ENCODE measurements at regions not wholly inside any gene's neighbourhood (a gene's known extent, or its start where the extent isn't known, plus 50 kb on each side); places are given as distances from the start of the nearest gene placed in this dataset.

DNA sequence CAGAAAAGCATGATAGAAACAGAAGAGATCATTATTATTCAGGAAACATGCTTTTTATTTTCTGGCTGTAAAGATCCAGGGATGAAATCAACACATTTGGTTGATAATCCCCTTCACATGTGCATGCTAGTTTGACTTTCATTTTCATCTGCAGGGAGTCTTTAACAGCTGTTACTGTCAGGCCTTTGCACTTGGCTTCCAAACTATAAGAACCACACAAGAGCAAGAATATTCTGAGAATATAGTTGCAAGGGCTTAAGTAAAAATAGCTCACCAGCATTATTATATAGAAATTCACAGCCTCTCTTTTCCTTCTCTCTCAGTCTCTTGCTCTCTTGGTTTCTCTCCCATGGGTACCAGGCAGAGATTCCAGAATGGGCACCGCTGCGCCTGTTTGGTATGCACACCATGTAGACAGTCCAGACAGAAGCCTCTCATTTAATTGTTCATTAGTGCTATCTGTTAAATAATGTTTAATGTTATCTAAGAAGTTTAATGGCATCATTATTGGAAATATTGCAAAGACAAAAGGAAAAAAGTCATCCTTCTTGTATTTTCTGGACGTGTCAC lies 622.3 kb upstream of the PLXNA2 start:
- DNase-seq = no peak
- TF ChIP-seq, protein P1, sequence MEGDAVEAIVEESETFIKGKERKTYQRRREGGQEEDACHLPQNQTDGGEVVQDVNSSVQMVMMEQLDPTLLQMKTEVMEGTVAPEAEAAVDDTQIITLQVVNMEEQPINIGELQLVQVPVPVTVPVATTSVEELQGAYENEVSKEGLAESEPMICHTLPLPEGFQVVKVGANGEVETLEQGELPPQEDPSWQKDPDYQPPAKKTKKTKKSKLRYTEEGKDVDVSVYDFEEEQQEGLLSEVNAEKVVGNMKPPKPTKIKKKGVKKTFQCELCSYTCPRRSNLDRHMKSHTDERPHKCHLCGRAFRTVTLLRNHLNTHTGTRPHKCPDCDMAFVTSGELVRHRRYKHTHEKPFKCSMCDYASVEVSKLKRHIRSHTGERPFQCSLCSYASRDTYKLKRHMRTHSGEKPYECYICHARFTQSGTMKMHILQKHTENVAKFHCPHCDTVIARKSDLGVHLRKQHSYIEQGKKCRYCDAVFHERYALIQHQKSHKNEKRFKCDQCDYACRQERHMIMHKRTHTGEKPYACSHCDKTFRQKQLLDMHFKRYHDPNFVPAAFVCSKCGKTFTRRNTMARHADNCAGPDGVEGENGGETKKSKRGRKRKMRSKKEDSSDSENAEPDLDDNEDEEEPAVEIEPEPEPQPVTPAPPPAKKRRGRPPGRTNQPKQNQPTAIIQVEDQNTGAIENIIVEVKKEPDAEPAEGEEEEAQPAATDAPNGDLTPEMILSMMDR (IDR thresholded peaks at IDR 0.05; ENCODE audit: low read depth, low read length) = no peak
- peaks cover under 1% of the 10 kb centered on the region for H3K9me3 ChIP-seq (ENCODE audit: severe bottlenecking)
- H3K36me3 ChIP-seq = no peaks in the 10 kb centered on the region
- H3K4me3 ChIP-seq (ENCODE audit: low read depth, low read length) = no peak overlapping the region
- H3K27ac ChIP-seq = no peak overlapping the region
- H3K27me3 ChIP-seq (ENCODE audit: insufficient read depth, low read depth, severe bottlenecking) = no peaks in the 10 kb centered on the region

DNA sequence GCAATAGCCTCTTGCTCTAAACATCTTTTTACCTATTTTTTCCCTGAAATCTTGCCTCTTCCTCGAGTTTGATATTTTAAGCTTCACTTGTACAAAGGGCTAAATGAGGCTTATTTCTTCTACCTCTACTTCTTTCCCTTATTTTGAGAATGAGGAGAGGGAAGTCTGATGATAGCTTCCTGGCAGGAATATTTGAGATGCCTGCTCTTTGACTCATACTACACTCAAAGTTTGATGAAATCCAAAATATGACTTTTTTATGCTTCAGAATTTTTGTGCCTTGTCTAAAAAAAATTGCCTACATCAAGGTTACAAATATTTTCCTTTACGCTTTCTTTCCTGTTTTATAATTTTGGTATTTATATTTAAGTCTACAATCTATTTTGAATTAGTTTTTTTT lies 624.4 kb upstream of the PLXNA2 start:
- TF ChIP-seq, protein P1 (IDR thresholded peaks at IDR 0.05; ENCODE audit: low read depth, low read length) = no peak
- Histone ChIP-seq H3K36me3 (no peaks in the 10 kb centered on the region), H3K9me3 (ENCODE audit: severe bottlenecking) (no peaks in the 10 kb centered on the region), H3K27ac (no peak overlapping the region), H3K4me3 (ENCODE audit: low read depth, low read length) (no peak overlapping the region), H3K27me3 (ENCODE audit: insufficient read depth, low read depth, severe bottlenecking) (no peaks in the 10 kb centered on the region)
- DNase-seq = no peak

DNA sequence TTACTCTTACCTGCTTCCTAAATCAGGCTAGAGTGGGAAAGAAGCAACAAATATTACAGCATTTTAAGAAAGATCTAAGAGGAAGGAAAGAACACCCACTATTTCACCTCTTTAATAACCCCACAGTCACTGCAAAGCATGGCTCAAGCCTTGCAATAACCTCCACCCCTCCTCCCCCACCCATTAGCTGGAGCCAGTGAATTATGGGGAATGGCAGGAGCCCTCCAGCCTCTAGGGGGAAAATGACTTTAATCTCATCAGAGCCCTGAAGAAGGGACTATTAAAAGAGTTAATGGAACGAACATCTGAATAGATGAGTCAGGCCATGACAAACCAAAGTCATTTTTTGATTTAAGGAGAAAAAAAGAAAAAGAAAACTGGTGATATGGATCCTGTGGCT lies 630.7 kb upstream of the PLXNA2 start:
- Histone ChIP-seq H3K9me3 (ENCODE audit: severe bottlenecking) (no peaks in the 10 kb centered on the region), H3K27me3 (ENCODE audit: insufficient read depth, low read depth, severe bottlenecking) (no peaks in the 10 kb centered on the region), H3K4me3 (ENCODE audit: low read depth, low read length) (no peak overlapping the region), H3K36me3 (no peaks in the 10 kb centered on the region), H3K27ac (no peak overlapping the region)
- no peak for DNase-seq
- TF ChIP-seq, protein P1 (IDR thresholded peaks at IDR 0.05; ENCODE audit: low read depth, low read length) = no peak

DNA sequence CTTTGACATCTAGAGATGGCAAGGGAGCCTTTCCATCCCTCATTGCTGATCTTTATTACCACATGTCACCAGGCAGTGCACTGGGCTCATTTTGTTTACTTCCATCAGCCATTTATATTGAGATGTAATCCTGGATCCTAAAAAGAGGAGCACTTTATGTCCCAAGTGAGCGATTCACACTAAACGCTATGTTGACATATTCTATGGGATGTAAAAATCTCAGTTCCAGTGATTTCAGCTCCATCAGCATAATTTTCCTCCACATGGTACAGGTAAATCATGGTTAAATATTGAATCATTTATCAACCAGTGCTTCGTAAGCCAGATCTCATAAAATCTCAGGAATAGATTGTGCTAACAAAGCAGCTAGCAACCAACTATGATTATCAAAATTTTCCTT lies 634.8 kb upstream of the PLXNA2 start:
- Histone ChIP-seq H3K27me3 (ENCODE audit: insufficient read depth, low read depth, severe bottlenecking) (no peaks in the 10 kb centered on the region), H3K4me3 (ENCODE audit: low read depth, low read length) (no peak overlapping the region), H3K36me3 (no peaks in the 10 kb centered on the region), H3K9me3 (ENCODE audit: severe bottlenecking) (no peaks in the 10 kb centered on the region), H3K27ac (no peak overlapping the region)
- DNase-seq = no peak
- TF ChIP-seq, protein P1 (IDR thresholded peaks at IDR 0.05; ENCODE audit: low read depth, low read length) = no peak

DNA sequence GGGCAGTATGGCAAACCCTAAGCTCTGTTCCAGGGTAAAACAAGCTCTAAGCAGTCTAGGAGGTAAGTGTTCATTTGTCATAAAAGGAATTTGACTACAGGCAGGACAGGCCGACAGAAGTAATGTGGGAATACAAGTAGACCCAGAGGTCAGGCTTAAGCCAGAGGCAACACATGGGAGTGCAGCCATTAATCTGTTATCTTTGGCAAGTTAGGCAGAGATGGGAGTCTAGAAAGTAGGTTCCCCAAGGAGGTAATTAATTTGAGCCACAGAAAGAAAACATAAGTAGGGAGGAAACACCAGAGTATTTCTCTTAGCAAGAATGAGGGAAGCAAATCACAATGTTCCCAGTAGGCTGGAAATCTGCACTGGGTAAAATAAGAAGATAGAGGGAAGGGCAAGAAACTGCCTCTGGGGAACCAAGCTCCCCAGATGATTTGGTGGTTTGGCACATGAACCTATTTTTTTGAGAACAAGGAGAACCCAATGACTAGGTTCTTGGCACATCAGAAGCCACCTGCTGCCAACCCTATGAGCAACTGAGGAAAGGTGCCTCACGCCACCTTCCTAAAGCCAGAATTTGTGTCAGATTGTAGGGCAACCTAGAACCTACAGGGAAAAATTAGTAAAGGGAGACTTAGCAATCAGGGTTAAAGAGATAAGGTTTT lies 636.4 kb upstream of the PLXNA2 start:
- Histone ChIP-seq H3K36me3 (no peaks in the 10 kb centered on the region), H3K27ac (no peak overlapping the region), H3K27me3 (ENCODE audit: insufficient read depth, low read depth, severe bottlenecking) (no peaks in the 10 kb centered on the region), H3K9me3 (ENCODE audit: severe bottlenecking) (no peaks in the 10 kb centered on the region), H3K4me3 (ENCODE audit: low read depth, low read length) (no peak overlapping the region)
- no peak for DNase-seq
- TF ChIP-seq, protein P1 (IDR thresholded peaks at IDR 0.05; ENCODE audit: low read depth, low read length) = no peak

DNA sequence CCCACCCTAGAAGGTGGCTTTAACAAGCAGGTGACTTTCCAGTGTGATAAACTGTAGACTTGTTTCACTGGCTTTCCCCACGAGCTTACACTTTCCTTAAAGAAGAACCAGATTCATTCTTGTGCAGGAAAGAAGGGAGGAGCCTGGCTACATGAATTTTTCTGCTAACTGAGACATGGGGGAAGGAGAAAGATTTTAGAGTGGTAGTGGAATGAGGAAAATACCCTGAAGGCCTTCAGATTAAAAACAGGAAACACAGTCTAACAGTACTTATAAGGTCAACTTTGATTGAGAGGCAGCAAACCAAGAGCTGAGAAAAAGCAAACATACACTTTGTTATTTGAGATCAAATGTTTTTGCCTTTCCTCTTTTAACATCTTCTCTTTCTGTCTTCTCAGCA lies 640.9 kb upstream of the PLXNA2 start:
- H3K27me3 ChIP-seq (ENCODE audit: insufficient read depth, low read depth, severe bottlenecking) = no peaks in the 10 kb centered on the region
- no peaks in the 10 kb centered on the region for H3K36me3 ChIP-seq
- H3K27ac ChIP-seq = no peak overlapping the region
- H3K4me3 ChIP-seq (ENCODE audit: low read depth, low read length) = no peak overlapping the region
- H3K9me3 ChIP-seq (ENCODE audit: severe bottlenecking) = no peaks in the 10 kb centered on the region
- no peak for DNase-seq
- TF ChIP-seq, protein P1 (IDR thresholded peaks at IDR 0.05; ENCODE audit: low read depth, low read length) = no peak

All from WERI-Rb-1 (cell line).